Stimulated activated CD4-positive, alpha-beta T cell treated with anti-CD3 and anti-CD28 coated beads, Interleukin-12 subunit alpha, Interleukin-12 subunit beta, amount 100 ng/mL, for 48 hours (primary cell): ENCODE measurements at regions not wholly inside any gene's neighbourhood (a gene's known extent, or its start where the extent isn't known, plus 50 kb on each side); places are given as distances from the start of the nearest gene placed in this dataset.

ENCODE experiments used
- DNase-seq, 3 donors: peaks; one replicate each; pipeline ENCODE4 v3.0.0-alpha.2; 2020; ENCODE audit warnings: low read depth in 2 of 3, low spot score in 1 of 3

GRCh38 chrX:8869812-8870211 is 68.6 kb upstream of the FAM9A start:
- DNase-seq = no peak

- DNase-seq = no peak
Observed at GRCh38 chrX:8868906-8869305, 67.7 kb upstream of the FAM9A start.

GRCh38 chrX:8868070-8868773 is 67.0 kb upstream of the FAM9A start:
- no peak for DNase-seq

DNA sequence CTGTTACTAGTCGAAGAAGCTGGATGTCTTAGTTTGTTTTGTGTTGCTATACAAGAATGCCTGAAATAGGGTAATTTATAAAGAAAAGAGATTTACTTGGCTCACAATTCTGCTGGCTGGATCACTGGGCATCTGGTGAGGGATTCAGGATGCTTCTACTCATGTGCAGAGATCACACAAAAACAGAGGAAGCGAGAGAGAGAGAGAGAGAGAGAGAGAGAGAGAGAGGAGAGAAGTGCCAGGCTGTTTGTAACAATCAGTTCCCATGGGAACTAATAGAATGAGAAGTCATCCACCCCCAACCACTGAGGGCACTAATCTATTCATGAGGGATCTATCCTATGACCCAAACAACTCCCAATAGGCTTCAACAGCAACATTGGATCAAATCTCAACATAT is 66.2 kb upstream of the FAM9A start:
- no peak for DNase-seq

DNA sequence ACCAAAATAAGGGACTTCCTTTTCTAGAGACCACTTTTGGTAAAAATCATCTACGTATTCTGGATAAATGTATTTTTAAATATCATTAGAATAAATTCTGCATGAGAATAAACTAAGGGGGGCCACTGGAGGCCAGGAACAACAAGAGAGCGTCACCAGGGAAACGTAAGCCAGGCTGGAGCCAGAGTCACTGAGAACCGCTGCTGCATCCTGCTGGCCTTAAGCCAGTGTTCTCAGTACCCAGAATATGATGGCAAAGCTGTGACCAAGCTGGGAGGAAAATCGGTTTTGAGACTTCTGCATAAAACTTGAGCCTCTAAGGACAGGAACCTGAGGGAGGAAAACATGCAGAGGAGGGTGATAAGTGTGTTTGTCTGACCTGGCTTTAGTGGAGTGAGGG is 63.0 kb upstream of the FAM9A start:
- DNase-seq = no peak

- DNase-seq = no peak
Observed at GRCh38 chrX:8861908-8862307, 60.7 kb upstream of the FAM9A start.

DNA sequence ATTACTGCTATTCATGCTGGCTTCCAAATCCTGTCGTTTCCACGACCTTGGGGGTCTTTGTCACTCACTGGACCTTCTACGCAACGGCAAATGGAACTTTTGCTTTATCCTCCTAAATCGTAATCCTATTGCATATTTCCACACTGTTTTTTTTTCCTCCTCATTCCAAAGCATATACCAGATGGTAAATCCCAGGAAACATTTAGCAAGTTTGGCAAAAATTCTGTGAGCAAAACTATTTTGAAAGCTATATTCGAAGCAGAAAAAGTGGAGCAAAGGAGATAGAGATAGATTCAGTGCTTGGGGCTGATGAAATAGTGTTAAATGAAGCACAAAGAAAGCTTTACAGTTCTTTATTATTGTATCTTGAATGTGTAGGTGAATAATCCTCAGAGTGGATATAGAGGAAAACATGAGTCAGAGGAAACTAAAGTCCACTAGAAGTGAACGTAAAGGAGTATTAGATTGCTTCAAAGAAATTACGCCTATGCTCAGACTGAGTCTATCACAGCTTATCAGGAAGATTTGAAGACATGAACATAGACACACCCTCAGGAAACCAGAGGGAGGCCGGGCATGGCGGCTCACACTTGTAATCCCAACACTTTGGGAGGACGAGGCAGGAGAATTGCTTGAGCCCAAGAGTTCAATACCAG is 50.2 kb upstream of the FAM9A start:
- DNase-seq = no peak
